ENCODE measurements at regions not wholly inside any gene's neighbourhood (a gene's known extent, or its start where the extent isn't known, plus 50 kb on each side); places are given as distances from the start of the nearest gene placed in this dataset.
A peak's percentile ranks its signal among the peaks of the same experiment; 100 is the strongest.

GRCh38 chr12:93087840-93088610 is 158.9 kb upstream of the EEA1 start:
- DNase-seq (ENCODE audit: low read depth) (no peak), FAIRE-seq (no peak)
- H3K79me2 ChIP-seq (ENCODE audit: insufficient read depth, low read length) = no peaks in the 10 kb centered on the region
- Mint-ChIP-seq H3K4me3 (ENCODE audit: unreplicated experiment) (no peak overlapping the region), H3K36me3 (ENCODE audit: low read depth, unreplicated experiment) (no peaks in the 10 kb centered on the region), H3K9me3 (ENCODE audit: unreplicated experiment) (no peaks in the 10 kb centered on the region), H3K4me1 (ENCODE audit: low read depth, unreplicated experiment) (peaks cover 25% of the 10 kb centered on the region), H3K27ac (ENCODE audit: unreplicated experiment) (no peak overlapping the region), H3K27me3 (ENCODE audit: low read depth, unreplicated experiment) (no peaks in the 10 kb centered on the region)
- no peak overlapping the region for H2AFZ ChIP-seq (ENCODE audit: low read depth, low read length)
- no peak for TF ChIP-seq EZH2 (IDR thresholded peaks at IDR 0.05; ENCODE audit: insufficient read depth, low read length)
- no peak for TF ChIP-seq CTCF (IDR thresholded peaks at IDR 0.05; ENCODE audit: insufficient read depth, low read depth, low read length)
- H3K36me3 ChIP-seq (ENCODE audit: insufficient read depth, low read length) = no peaks in the 10 kb centered on the region
- no peaks in the 10 kb centered on the region for H4K20me1 ChIP-seq (ENCODE audit: insufficient read depth, low read length)
- peak overlapping the region; percentile 36 for H3K27ac ChIP-seq (ENCODE audit: low read depth, low read length)
- H3K4me2 ChIP-seq (ENCODE audit: low read length) = no peak overlapping the region
- no peak overlapping the region for H3K4me3 ChIP-seq (ENCODE audit: insufficient read depth, low read depth, low read length)
- no peak overlapping the region for H3K9ac ChIP-seq (ENCODE audit: low read length)
- no peaks in the 10 kb centered on the region for H3K27me3 ChIP-seq (ENCODE audit: insufficient read depth, low read length)
- H3K4me1 ChIP-seq (ENCODE audit: insufficient read depth, low read length) = peaks cover 25% of the 10 kb centered on the region
- H3K9me3 ChIP-seq (ENCODE audit: insufficient read depth, low read depth, low read length) = peaks cover 3% of the 10 kb centered on the region

- Mint-ChIP-seq H3K27ac (ENCODE audit: unreplicated experiment) (peak overlapping the region; percentile 93), H3K4me3 (ENCODE audit: unreplicated experiment) (no peak overlapping the region), H3K9me3 (ENCODE audit: unreplicated experiment) (no peaks in the 10 kb centered on the region), H3K4me1 (ENCODE audit: low read depth, unreplicated experiment) (peaks cover 26% of the 10 kb centered on the region), H3K27me3 (ENCODE audit: low read depth, unreplicated experiment) (no peaks in the 10 kb centered on the region), H3K36me3 (ENCODE audit: low read depth, unreplicated experiment) (no peaks in the 10 kb centered on the region)
- Histone ChIP-seq H3K36me3 (ENCODE audit: insufficient read depth, low read length) (no peaks in the 10 kb centered on the region), H3K27me3 (ENCODE audit: insufficient read depth, low read length) (no peaks in the 10 kb centered on the region), H2AFZ (ENCODE audit: low read depth, low read length) (peak overlapping the region; percentile 35), H3K4me3 (ENCODE audit: insufficient read depth, low read depth, low read length) (no peak overlapping the region), H4K20me1 (ENCODE audit: insufficient read depth, low read length) (no peaks in the 10 kb centered on the region), H3K4me2 (ENCODE audit: low read length) (peak overlapping the region; percentile 39), H3K4me1 (ENCODE audit: insufficient read depth, low read length) (peaks cover 28% of the 10 kb centered on the region), H3K79me2 (ENCODE audit: insufficient read depth, low read length) (no peaks in the 10 kb centered on the region), H3K27ac (ENCODE audit: low read depth, low read length) (peak overlapping the region; percentile 78), H3K9me3 (ENCODE audit: insufficient read depth, low read depth, low read length) (peaks cover 3% of the 10 kb centered on the region), H3K9ac (ENCODE audit: low read length) (peak overlapping the region; percentile 23)
- no peak for TF ChIP-seq CTCF (IDR thresholded peaks at IDR 0.05; ENCODE audit: insufficient read depth, low read depth, low read length)
- TF ChIP-seq EZH2 (IDR thresholded peaks at IDR 0.05; ENCODE audit: insufficient read depth, low read length) = no peak
- DNase-seq (ENCODE audit: low read depth) (peak; percentile 90), FAIRE-seq (no peak)
Observed at GRCh38 chr12:93089805-93090569, 160.9 kb upstream of the EEA1 start.

All from astrocyte (in vitro differentiated cells and primary cell).